ENCODE measurements at regions not wholly inside any gene's neighbourhood (a gene's known extent, or its start where the extent isn't known, plus 50 kb on each side); places are given as distances from the start of the nearest gene placed in this dataset.

GRCh38 chr1:115452600-115453329, 114.7 kb upstream of the NGF start:
- TF ChIP-seq CTCF (IDR thresholded peaks at IDR 0.05 in 4 of 5, conservative IDR thresholded peaks at IDR 0.05 in 1 of 5) (no peak), POLR2A (IDR thresholded peaks at IDR 0.05) (no peak)

Measured in gastrocnemius medialis (tissue), 4 donors.